Stimulated activated naive CD8-positive, alpha-beta T cell treated with anti-CD3 and anti-CD28 coated beads, Interleukin-15, Interleukin-2, amounts not matched to agents 100 ng/mL and 50 ng/mL, for 24 hours (primary cell): ENCODE measurements at regions not wholly inside any gene's neighbourhood (a gene's known extent, or its start where the extent isn't known, plus 50 kb on each side); places are given as distances from the start of the nearest gene placed in this dataset.

Experiments used
- H3K27ac Mint-ChIP-seq: one replicate; pipeline ENCODE4 v1.8.0; 2021; ENCODE audit warnings: mild to moderate bottlenecking, mixed read lengths
- H3K27me3 Mint-ChIP-seq: one replicate; pipeline ENCODE4 v1.8.0; 2021; ENCODE audit warnings: mixed read lengths
- H3K36me3 Mint-ChIP-seq: one replicate; pipeline ENCODE4 v1.8.0; 2021; ENCODE audit warnings: low read depth, mixed read lengths
- H3K4me1 Mint-ChIP-seq: one replicate; pipeline ENCODE4 v1.8.0; 2021; ENCODE audit warnings: low read depth, mixed read lengths
- H3K4me3 Mint-ChIP-seq: one replicate; pipeline ENCODE4 v1.8.0; 2021; ENCODE audit warnings: mild to moderate bottlenecking, mixed read lengths
- H3K9me3 Mint-ChIP-seq: one replicate; pipeline ENCODE4 v1.8.0; 2021; ENCODE audit warnings: mixed read lengths

GRCh38 chr11:10909141-10909883 is 51.5 kb upstream of the ZBED5 start:
- H3K4me1 Mint-ChIP-seq: no peaks in the 10 kb centered on the region
- H3K36me3 Mint-ChIP-seq: no peaks in the 10 kb centered on the region
- peaks cover 3% of the 10 kb centered on the region for H3K27me3 Mint-ChIP-seq
- no peak overlapping the region for H3K4me3 Mint-ChIP-seq
- H3K9me3 Mint-ChIP-seq: no peaks in the 10 kb centered on the region
- H3K27ac Mint-ChIP-seq: no peak overlapping the region

- Mint-ChIP-seq H3K27me3 (peaks cover 3% of the 10 kb centered on the region), H3K27ac (no peak overlapping the region), H3K9me3 (no peaks in the 10 kb centered on the region), H3K4me1 (no peaks in the 10 kb centered on the region), H3K36me3 (no peaks in the 10 kb centered on the region), H3K4me3 (no peak overlapping the region)
These were observed 50.5 kb upstream of the ZBED5 start for GRCh38 chr11:10908215-10908951.
